Breast epithelium (tissue), 4 donors: ENCODE measurements at regions not wholly inside any gene's neighbourhood (a gene's known extent, or its start where the extent isn't known, plus 50 kb on each side); places are given as distances from the start of the nearest gene placed in this dataset.

ENCODE experiments used
- DNase-seq, 2 donors: peaks; one replicate each; pipeline ENCODE4 v3.0.0-alpha.2; 2019; ENCODE audit warnings: low spot score in 2 of 2
- H3K27ac ChIP-seq, 2 donors: fragments of 200-600 bp; sonication (generic) in 1 of 2; one replicate each; pipeline ENCODE4 v1.5.1; 2016 to 2019; ENCODE audit warnings: mild to moderate bottlenecking in 1 of 2
- H3K27me3 ChIP-seq, 2 donors: fragments of 200-600 bp; sonication (generic) in 1 of 2; one replicate each; pipeline versions ENCODE4 v1.5.1 to v1.6.0; 2017 to 2019; ENCODE audit warnings: control low read depth in 1 of 2, mild to moderate bottlenecking in 1 of 2
- H3K36me3 ChIP-seq: fragments of 200-600 bp; one replicate; pipeline ENCODE4 v1.5.1; 2019
- H3K4me1 ChIP-seq, 2 donors: fragments of 200-600 bp; sonication (generic); one replicate each; pipeline ENCODE4 v1.5.1; 2016 to 2019; ENCODE audit warnings: control low read depth in 1 of 2
- H3K4me3 ChIP-seq, 3 donors: fragments of 200-600 bp; sonication (generic); 1 replicate in 2 of 3; 2 replicates in 1 of 3; pipeline ENCODE4 v1.5.1; 2016 to 2019; ENCODE audit warnings: mild to moderate bottlenecking in 3 of 3, moderate library complexity in 2 of 3
- H3K9me3 ChIP-seq, 2 donors: fragments of 200-600 bp; sonication (generic) in 1 of 2; one replicate each; pipeline ENCODE4 v1.5.1; 2016 to 2019; ENCODE audit warnings: control low read depth in 1 of 2
- CTCF ChIP-seq, 3 donors: fragments of 450-650 bp; IDR thresholded peaks; one replicate each; pipeline ENCODE4 v1.5.1; 2016 to 2017; ENCODE audit warnings: antibody characterized with exemption in 3 of 3, mild to moderate bottlenecking in 3 of 3, moderate library complexity in 3 of 3
- POLR2A ChIP-seq: fragments of 450-650 bp; IDR thresholded peaks from one replicate; pipeline ENCODE4 v1.6.1; 2016; ENCODE audit warnings: antibody characterized with exemption, mild to moderate bottlenecking, moderate library complexity
- POLR2AphosphoS5 ChIP-seq, 3 donors: sonication (generic); formaldehyde crosslinking; IDR thresholded peaks; one replicate each; pipeline ENCODE4 v1.6.1; 2017; ENCODE audit warnings: antibody characterized with exemption in 3 of 3
- intact Hi-C: fragments of 100-400 bp; cut with DNase I; formaldehyde crosslinking; loops from one replicate; pipeline ENCODE4 v1.15.1; 2023; ENCODE audit warnings: low total_unique reads

GRCh38 chr11:115965767-115966504, 461.7 kb upstream of the CADM1 start:
- TF ChIP-seq POLR2A = no peak
- no peak for DNase-seq
- Histone ChIP-seq H3K27me3 (no peaks in the 10 kb centered on the region), H3K9me3 (no peaks in the 10 kb centered on the region), H3K4me1 (no peaks in the 10 kb centered on the region), H3K27ac (no peak overlapping the region), H3K36me3 (no peaks in the 10 kb centered on the region), H3K4me3 (no peak overlapping the region)
- intact Hi-C loops = no loop called here

GRCh38 chr11:115964091-115964490, 459.9 kb upstream of the CADM1 start:
- no peak for DNase-seq
- intact Hi-C loops = no loop called here
- Histone ChIP-seq H3K36me3 (no peaks in the 10 kb centered on the region), H3K9me3 (no peaks in the 10 kb centered on the region), H3K4me3 (no peak overlapping the region), H3K4me1 (no peaks in the 10 kb centered on the region), H3K27me3 (no peaks in the 10 kb centered on the region), H3K27ac (no peak overlapping the region)
- TF ChIP-seq POLR2AphosphoS5 (IDR thresholded peaks at IDR 0.05) (no peak), POLR2A (no peak), CTCF (IDR thresholded peaks at IDR 0.05) (no peak)

- TF ChIP-seq CTCF (IDR thresholded peaks at IDR 0.05) (no peak), POLR2AphosphoS5 (IDR thresholded peaks at IDR 0.05) (no peak), POLR2A (no peak)
- Histone ChIP-seq H3K4me3 (no peak overlapping the region), H3K27ac (no peak overlapping the region), H3K36me3 (no peaks in the 10 kb centered on the region), H3K9me3 (no peaks in the 10 kb centered on the region), H3K4me1 (no peaks in the 10 kb centered on the region), H3K27me3 (no peaks in the 10 kb centered on the region)
- DNase-seq = no peak
- intact Hi-C loops = no loop called here
Measured at GRCh38 chr11:115963156-115963555, 458.9 kb upstream of the CADM1 start.

GRCh38 chr11:115961159-115962003, 457.2 kb upstream of the CADM1 start:
- no peak overlapping the region for H3K27ac ChIP-seq
- no peaks in the 10 kb centered on the region for H3K4me1 ChIP-seq
- H3K4me3 ChIP-seq = no peak overlapping the region
- no peak for DNase-seq
- H3K9me3 ChIP-seq = no peaks in the 10 kb centered on the region
- intact Hi-C loops = no loop called here
- H3K27me3 ChIP-seq = no peaks in the 10 kb centered on the region
- no peaks in the 10 kb centered on the region for H3K36me3 ChIP-seq
- TF ChIP-seq POLR2A = no peak
- TF ChIP-seq CTCF (IDR thresholded peaks at IDR 0.05) = no peak
- no peak for TF ChIP-seq POLR2AphosphoS5 (IDR thresholded peaks at IDR 0.05)

- intact Hi-C loops = loop anchor here (10.0 kb wide), 1 partner anchor 1614 kb away; no protein-coding TSS in a partner anchor
- Histone ChIP-seq H3K27me3 (no peaks in the 10 kb centered on the region), H3K9me3 (no peaks in the 10 kb centered on the region), H3K4me1 (no peaks in the 10 kb centered on the region), H3K4me3 (no peak overlapping the region), H3K27ac (no peak overlapping the region), H3K36me3 (no peaks in the 10 kb centered on the region)
- no peak for TF ChIP-seq POLR2A
- no peak for TF ChIP-seq CTCF (IDR thresholded peaks at IDR 0.05)
- TF ChIP-seq POLR2AphosphoS5 (IDR thresholded peaks at IDR 0.05) = no peak
- DNase-seq = no peak
Measured at GRCh38 chr11:115959081-115959486, 454.9 kb upstream of the CADM1 start.
